Lower lobe of right lung (tissue), 2 donors: ENCODE measurements at regions not wholly inside any gene's neighbourhood (a gene's known extent, or its start where the extent isn't known, plus 50 kb on each side); places are given as distances from the start of the nearest gene placed in this dataset.
"Not testable (repeated sequence)": the region's sequence is repeated elsewhere in the genome, so short reads cannot be mapped to it uniquely, and the experiment has no call there.

Experiments used
- ATAC-seq, 2 donors: fragments of 200-7000 bp; cut with Tn5 transposase; one replicate each; pipeline ENCODE4 v1.9.1; 2020 to 2022; ENCODE audit warnings: mild to moderate bottlenecking in 2 of 2, moderate library complexity in 2 of 2
- DNase-seq: peaks from one replicate; pipeline ENCODE4 v3.0.0-alpha.2; 2020
- H3K27ac ChIP-seq: fragments of 200-600 bp; one replicate; pipeline ENCODE4 v1.8.0; 2022
- H3K27me3 ChIP-seq: fragments of 200-600 bp; one replicate; pipeline ENCODE4 v1.8.0; 2022; ENCODE audit warnings: low read depth
- H3K36me3 ChIP-seq: fragments of 200-600 bp; one replicate; pipeline ENCODE4 v1.8.0; 2022; ENCODE audit warnings: mild to moderate bottlenecking
- H3K4me1 ChIP-seq: fragments of 200-600 bp; one replicate; pipeline ENCODE4 v1.8.0; 2022
- H3K4me3 ChIP-seq: fragments of 200-600 bp; one replicate; pipeline ENCODE4 v1.8.0; 2022; ENCODE audit warnings: mild to moderate bottlenecking
- H3K9me3 ChIP-seq: fragments of 200-600 bp; one replicate; pipeline ENCODE4 v1.8.0; 2022
- CTCF ChIP-seq: fragments of 200-600 bp; IDR thresholded peaks from one replicate; pipeline ENCODE4 v1.8.0; 2022; ENCODE audit warnings: antibody characterized with exemption, mild to moderate bottlenecking
- intact Hi-C: fragments of 100-400 bp; cut with DNase I; formaldehyde crosslinking; loops from one replicate; pipeline ENCODE4 v1.11.0; 2022
- donor health status: DM: no; HTN: yes; CAD: no; lungs with severe emphysema.

GRCh38 chr13:21297447-21297846 is 121.0 kb downstream of the MRPL57 start:
- no peaks in the 10 kb centered on the region for H3K36me3 ChIP-seq
- DNase-seq (no peak), ATAC-seq (no peak)
- TF ChIP-seq CTCF: no peak
- peaks cover 16% of the 10 kb centered on the region for H3K4me1 ChIP-seq
- no peaks in the 10 kb centered on the region for H3K9me3 ChIP-seq
- intact Hi-C loops: no loop called here
- H3K27ac ChIP-seq: peak overlapping the region; percentile 79
- H3K4me3 ChIP-seq: peak overlapping the region; percentile 99
- H3K27me3 ChIP-seq: no peaks in the 10 kb centered on the region

GRCh38 chr13:21297914-21298831 is 121.7 kb downstream of the MRPL57 start:
- peak; percentile 99 to 100 for ATAC-seq
- intact Hi-C loops: no loop called here
- peak overlapping the region; percentile 79 for H3K27ac ChIP-seq
- no peaks in the 10 kb centered on the region for H3K9me3 ChIP-seq
- H3K27me3 ChIP-seq: no peaks in the 10 kb centered on the region
- DNase-seq: peak; percentile 91
- H3K36me3 ChIP-seq: peaks cover 3% of the 10 kb centered on the region
- peak overlapping the region; percentile 99 for H3K4me3 ChIP-seq
- H3K4me1 ChIP-seq: peaks cover 16% of the 10 kb centered on the region
- peak; percentile 93 for TF ChIP-seq CTCF

- no peak overlapping the region for H3K4me3 ChIP-seq
- intact Hi-C loops: no loop called here
- TF ChIP-seq CTCF: no peak
- no peaks in the 10 kb centered on the region for H3K27me3 ChIP-seq
- H3K4me1 ChIP-seq: peaks cover 3% of the 10 kb centered on the region
- ATAC-seq (no peak), DNase-seq (no peak)
- no peaks in the 10 kb centered on the region for H3K9me3 ChIP-seq
- peaks cover 10% of the 10 kb centered on the region for H3K36me3 ChIP-seq
- H3K27ac ChIP-seq: no peak overlapping the region
Measured at GRCh38 chr13:21304256-21304655, 127.8 kb downstream of the MRPL57 start.

GRCh38 chr13:21306300-21307073 is 130.0 kb downstream of the MRPL57 start:
- DNase-seq, H3K4me3 ChIP-seq, H3K9me3 ChIP-seq, ATAC-seq, H3K27ac ChIP-seq, H3K4me1 ChIP-seq, intact Hi-C loops, H3K27me3 ChIP-seq: not testable (repeated sequence)
- peaks cover 10% of the 10 kb centered on the region for H3K36me3 ChIP-seq

- H3K27me3 ChIP-seq, H3K27ac ChIP-seq, H3K9me3 ChIP-seq, DNase-seq, H3K4me1 ChIP-seq, ATAC-seq, intact Hi-C loops, H3K4me3 ChIP-seq: not testable (repeated sequence)
- H3K36me3 ChIP-seq: peaks cover 10% of the 10 kb centered on the region
Measured at GRCh38 chr13:21307158-21307557, 130.7 kb downstream of the MRPL57 start.

GRCh38 chr13:21308906-21309305 is 132.4 kb downstream of the MRPL57 start:
- Histone ChIP-seq H3K27ac (no peak overlapping the region), H3K4me3 (no peak overlapping the region), H3K36me3 (peaks cover 4% of the 10 kb centered on the region), H3K4me1 (no peaks in the 10 kb centered on the region), H3K27me3 (no peaks in the 10 kb centered on the region), H3K9me3 (no peaks in the 10 kb centered on the region)
- intact Hi-C loops: no loop called here
- TF ChIP-seq CTCF: no peak
- ATAC-seq (no peak), DNase-seq (no peak)
